ENCODE measurements at regions not wholly inside any gene's neighbourhood (a gene's known extent, or its start where the extent isn't known, plus 50 kb on each side); places are given as distances from the start of the nearest gene placed in this dataset.

DNA sequence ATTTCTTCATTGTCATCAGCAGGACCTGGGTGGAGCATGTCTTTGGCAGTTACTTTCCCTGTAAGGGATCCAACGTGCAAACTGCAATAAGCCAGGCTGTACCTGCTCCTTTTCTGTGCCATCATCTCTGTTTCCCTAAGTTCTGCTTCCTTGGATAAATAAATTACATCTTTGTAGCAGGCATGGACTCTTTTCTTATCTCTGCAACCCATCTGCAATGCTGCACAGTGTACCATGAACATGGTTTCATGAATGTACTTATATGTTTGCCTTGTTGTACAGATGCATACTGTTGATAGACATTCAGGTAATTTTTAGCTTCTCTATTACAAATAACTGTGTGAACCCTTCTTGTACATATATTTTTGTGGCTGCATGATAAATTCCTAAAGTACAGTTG is 616.7 kb upstream of the PIK3C3 start:
- DNase-seq, result no peak

DNA sequence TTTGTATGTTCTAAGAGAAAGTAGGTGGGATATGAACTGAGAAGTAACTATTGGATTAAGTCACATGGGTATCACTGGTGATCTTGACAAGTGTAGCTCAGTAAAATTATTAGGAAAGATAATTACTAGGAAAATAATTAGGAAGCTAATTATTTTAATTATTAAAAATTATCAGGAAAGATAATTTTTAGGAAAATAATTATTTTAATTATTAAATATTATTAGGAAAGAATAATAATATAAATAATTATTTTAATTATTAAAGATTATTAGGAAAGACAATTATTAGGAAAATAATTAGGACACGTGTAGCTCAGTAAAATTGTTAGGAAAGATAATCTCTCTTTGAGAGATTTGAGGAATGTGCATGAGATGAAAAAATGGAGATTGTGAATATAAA is 623.4 kb upstream of the PIK3C3 start:
- DNase-seq, result no peak

DNA sequence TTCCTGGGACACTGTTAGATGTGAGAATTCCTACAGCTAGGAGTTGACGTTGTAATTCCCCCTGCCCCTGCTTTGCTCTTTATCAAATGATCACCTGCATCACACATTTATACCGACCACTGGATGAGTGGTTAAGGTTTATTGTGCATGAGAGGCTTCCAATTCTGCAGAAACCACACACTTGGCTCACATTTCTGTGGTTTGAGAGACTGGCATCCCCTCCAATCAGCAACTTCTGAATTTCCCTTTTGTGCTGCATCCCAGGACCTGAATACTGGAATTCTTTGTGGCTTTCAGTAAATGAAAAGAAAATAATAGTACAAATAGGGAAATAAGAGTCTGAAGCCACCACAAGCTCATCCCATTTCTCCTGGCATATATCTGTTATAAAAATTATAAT is 628.7 kb upstream of the PIK3C3 start:
- no peak for DNase-seq

DNA sequence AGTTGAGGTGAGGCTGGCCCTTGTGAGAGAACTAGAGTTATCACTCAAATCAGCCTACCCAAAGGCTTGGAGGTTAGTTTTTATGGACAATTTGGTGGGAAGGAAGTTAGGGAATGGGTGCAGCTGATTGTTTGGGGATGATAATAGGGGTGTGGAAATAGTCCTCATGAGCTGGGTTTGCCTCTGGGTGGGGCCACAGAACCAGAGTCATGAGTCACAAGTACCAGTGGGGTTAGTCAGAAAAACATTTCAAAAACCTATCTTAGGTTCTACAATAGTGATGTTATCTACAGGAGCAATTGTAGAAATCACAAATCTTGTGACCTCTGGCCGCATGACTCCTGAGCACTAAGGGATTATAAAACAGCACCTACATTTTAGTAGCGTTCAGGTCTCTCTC is 630.1 kb upstream of the PIK3C3 start:
- no peak for DNase-seq

DNA sequence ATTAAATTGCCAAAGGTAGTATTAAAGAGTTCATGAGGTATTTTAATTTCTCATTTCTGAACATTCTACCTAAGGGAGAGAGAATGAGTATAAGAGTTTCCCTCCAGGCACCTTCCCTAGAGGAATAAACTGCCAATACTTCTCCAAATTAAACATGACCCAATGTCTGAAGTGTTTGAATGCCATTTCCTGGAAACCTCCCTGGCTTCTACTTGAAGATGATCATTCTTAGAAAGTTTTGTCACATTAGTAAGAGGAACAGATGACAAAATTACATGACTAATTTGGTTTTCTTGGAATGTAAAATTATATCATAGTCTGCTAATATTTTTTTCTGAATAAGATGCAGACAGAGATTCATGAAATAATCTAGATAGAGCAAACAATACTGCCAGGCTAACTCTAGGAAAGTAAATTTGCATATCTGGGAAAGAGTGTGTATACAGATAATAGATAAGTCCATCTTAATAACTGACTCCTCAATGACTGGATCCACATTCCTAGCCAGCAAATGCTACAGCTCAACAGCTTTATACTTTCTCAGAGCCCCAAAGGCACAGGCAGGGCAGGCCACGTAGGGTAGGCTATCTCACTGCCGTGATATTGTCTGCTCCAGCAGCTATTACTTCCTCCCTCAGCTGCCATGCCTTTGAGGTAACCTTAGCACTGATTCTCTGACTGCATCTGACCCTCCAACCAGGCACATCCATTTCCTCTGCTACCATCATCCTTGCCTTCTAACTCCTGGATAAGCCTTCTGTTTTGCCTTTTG is 630.8 kb upstream of the PIK3C3 start:
- DNase-seq, result no peak

DNA sequence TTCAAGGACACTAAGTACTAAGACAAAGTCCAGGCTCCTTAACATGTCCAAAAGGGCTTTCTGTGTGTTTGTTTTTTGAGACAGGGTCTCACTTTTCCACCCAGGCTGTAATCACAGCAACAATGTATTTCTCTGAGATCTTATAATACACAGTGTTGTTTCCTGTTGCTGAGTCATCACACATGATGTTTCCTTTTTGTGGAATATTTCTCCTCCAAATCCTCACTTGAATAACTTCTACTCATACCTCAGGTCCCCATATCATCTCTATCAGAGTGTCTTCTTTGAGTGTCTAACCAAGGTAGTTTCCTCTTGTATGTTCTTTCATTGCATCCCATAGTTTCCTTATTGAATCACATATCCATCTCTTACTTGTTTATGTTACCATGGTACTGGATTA is 632.0 kb upstream of the PIK3C3 start:
- no peak for DNase-seq

DNA sequence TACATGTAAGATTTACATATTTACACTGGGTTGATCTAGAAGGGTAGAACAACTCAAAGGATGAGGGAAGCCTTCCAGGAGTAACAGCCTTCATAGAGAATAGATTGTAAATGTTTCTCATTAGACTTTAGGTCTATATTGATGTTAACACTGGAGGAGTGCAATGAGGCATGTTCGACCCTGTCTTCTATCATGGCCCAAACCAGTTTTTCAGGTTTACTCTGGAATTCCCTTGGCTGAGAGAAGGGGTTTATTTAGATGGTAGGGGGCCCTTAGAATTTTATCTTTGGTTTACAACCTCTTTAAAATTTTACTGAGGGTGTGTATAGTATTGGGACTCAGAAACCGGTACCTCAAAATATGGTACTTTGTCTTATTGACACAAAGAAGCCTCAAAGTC is 634.9 kb upstream of the PIK3C3 start:
- DNase-seq, result no peak

DNA sequence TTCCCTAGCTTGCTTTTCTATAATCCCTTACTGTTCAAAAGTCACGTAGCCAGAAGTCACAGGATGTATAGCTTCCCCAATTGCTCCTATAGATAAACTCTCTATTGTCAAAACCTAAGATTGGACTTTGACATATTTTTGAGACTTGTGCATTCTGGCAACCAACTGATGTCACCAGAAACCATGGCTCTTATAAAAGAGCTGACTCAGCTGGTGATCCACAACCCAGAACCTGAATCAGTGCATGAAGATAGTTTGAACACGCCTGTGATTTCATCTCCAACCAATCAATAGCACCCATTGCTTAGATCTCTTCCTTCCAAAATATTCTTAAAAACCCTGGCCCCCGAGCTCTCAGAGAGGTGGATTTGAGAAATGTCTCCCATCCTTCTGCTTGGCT is 639.9 kb upstream of the PIK3C3 start:
- DNase-seq, result no peak

DNA sequence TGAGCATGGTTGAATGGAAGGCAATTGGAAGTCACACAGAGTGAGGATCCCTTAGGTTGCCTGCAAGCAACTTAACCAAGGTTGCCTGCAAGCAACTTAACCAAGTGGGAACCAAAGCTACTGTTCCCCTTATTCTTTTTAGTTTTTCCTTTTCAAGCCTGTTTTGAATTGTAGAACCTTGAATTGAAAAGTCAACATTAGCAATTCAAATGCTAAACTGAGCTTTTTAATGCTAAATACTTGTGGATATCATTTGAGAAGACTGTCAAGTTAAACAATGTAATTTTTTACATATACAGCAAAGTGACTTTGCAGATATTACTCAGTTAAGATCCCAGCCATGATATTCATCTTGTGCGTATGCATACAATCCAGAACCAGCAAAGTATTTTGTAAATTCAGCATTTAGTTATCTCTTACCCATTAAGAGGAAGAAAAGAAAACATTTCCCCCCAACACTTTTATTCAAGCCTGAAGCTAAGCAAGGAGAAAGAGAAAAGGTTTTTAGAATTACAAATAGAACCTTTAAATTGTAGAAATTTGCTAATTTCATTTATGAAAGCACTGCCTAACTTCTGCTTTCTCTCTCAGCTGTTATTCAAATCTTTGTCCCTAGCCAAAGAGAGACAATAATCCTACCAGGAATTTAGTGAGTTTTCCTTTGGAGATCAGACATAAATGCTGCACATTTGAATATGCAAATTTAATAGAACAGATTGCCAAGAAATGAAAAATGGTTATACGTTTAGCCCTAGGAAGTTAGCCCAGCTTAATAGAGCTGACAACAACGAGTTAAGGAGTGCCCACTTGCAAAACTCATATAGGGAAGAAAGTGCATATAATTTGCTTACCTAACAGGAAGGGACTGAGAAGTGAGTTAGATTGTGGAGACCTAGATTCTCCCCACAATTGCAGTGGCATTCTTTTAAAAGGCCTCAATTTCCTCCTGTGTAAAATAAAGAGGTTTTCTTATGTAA is 643.2 kb upstream of the PIK3C3 start:
- DNase-seq, result no peak

DNA sequence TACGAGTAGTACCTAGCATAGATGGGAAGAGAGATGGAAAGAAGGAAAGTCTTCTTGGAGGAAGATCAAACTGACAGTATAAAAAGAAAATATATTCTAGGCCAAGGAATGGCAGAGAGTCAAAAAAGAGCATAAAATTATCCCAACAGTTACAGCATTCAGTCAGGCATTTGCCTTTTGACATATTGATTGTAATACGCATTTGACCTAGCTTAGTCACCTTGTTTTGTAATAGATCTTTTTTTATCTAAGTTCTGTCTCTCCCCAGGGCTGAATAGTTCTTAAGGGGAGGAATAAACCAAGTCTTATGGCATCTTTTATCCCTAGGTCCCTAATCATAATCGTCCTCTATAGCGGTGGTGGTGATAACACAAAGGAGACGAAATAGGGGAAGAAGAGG is 657.3 kb upstream of the PIK3C3 start:
- no peak for DNase-seq

DNA sequence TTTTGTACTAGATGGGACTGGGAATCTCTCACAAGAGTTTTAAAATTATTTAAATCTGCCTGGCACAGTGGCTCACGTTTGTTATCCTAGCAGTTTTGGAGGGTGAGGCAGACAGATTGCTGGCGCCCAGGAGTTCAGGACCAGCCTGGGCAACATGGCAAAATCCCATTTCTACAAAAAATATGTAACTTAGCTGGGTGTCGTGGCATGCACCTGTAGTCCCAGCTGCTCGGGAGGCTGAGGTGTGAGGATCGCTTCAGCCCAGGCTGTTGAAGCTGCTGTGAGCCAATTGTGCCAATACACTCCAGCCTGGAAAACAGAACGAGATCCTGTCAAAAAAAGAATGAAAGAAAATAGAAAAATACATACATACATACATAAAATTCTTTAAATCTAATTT is 685.7 kb upstream of the PIK3C3 start:
- no peak for DNase-seq

DNA sequence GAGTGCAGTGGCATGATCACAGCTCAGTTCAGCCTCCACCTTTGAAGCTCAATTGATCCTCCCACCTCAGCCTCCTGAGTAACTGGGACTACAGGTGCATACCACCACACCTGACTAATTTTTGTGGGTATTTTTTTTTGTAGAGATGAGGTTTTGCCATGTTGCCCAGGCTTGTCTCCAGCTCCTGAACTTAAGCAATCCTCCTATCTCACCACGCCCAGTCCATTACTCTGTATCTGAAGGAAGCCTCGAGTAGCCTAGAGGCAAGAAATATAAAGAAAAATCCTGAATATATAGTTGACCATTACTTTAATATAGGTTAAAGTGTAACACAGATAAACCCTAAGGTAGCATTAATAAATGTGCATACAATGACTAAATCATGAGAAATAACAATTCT is 686.8 kb upstream of the PIK3C3 start:
- DNase-seq, result no peak

DNA sequence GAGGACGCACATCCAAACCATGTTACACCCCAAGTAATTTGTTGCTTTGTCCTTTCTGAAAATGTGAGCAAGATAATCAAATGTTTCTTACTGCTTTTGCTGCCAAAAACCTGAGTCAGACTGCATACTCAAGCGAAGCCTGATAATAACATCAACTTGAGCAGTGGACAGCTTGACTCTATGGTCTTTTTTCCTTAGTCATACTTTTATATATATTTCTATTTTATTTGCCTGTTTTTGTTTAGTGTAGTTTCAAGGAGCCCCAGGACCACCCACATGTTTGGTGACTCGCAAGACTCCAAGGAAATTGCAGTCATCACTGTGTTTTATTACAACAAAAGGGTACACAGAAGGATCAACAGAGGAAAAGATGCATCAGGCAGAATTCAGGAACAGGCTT is 688.4 kb upstream of the PIK3C3 start:
- no peak for DNase-seq

DNA sequence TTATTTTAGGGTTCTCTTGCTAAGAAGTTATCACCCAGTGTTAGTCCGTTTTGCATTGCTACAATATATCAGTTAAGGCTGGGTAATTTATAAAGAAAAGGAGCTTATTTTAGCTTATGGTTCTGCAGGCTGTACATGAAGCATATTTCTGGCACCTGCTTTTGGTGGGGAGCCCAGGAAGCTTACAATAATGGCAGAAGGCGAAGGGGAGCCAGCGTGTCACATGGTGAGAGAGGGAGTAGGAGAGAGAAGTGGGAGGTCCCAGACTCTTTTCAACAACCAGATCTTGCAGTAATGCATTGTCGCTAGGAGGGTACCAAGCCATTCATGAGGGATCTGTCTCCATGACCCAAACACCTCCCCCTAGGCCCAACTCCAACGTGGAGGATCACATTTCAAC is 688.8 kb upstream of the PIK3C3 start:
- no peak for DNase-seq

DNA sequence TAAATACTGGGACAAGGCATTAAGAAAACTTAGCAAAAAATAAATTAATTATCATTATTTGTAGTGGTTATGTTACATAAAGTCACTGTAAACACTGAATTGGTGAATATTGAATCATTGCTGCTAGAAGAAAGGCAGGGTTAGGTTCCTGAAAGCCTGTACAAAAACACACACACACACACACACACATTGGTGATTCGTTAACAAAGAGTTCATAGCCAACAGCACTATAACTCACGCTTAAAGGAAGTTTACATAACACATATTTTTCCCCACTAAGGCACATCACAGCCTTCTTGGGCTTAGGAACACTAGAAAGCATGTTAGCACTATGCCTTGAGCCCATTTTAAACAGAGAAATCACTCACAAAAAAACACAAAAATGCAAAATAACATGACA is 690.0 kb upstream of the PIK3C3 start:
- DNase-seq, result no peak

DNA sequence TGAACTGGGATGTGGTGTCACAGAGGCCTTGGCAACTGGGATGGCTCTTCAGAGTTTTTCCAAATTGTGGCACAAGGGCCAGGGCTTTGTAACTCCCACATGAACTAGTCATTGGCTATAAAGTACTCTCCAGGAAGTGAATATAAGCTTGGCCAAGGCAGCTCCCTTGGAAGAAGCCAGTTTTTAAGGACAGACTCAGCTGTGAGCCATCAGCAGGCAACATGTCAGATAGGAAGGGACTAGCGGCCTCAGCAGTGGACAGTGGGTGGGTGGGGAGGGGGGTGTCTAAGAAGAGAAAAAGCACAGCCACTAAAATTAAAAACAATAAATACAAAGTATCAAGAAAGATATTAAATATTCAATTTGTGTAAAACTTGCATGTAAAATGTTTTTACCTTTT is 691.1 kb upstream of the PIK3C3 start:
- no peak for DNase-seq

DNA sequence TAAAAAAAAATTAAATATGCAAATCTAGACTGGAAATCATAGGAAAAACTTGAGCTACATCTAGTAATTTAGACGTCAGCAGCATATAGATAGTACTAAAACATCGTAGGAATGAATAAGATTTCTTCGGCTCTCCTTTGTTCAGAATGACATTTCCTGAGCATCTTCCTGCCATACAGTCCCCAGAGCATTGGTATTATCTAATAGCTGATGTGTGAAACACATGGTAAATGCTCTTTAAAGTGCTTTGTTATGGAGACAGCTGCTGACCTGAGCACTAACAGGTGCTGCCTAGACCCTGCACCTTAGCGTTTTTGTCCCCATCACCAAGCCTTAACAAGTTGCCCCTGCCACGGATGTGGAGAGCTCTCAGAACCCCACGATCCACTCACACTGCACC is 692.3 kb upstream of the PIK3C3 start:
- DNase-seq, result no peak

DNA sequence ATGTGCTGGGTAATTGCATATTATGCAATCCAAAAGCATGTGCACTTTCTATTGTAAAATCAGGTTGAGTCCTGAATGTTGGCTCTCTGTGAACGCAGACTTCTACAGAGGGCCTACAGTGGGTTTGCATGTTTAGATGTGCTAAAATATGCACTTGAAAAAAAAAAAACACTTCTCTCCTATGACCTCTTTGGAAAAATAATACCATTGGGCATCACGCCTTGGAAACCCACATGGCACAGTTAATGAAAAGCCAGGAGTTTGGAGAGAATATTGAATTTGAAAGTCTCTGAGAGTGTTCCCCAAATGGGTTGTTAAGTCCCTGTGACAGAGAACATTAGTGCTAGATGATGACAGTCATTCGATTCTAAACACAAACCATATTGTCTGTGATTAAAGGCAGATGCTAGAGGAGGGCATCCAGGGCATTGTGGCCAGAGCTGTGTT is 710.4 kb upstream of the PIK3C3 start:
- DNase-seq, result no peak

DNA sequence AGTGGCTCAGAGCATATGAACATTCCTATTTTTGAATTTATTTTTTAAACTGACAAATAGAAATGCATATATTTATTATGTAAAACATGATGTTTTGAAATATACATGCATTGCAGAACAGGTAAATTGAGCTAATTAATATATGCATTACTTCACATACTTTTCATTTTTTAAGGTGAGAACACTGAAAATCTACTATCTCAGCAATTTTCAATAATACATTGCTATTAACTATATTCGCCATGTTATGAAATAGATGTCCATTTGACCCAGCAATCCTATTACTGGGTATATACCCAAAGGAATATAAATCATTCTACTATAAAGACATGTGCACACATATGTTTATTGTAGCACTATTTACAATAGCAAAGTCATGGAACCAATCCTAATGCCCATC is 717.7 kb upstream of the PIK3C3 start:
- DNase-seq, result no peak

DNA sequence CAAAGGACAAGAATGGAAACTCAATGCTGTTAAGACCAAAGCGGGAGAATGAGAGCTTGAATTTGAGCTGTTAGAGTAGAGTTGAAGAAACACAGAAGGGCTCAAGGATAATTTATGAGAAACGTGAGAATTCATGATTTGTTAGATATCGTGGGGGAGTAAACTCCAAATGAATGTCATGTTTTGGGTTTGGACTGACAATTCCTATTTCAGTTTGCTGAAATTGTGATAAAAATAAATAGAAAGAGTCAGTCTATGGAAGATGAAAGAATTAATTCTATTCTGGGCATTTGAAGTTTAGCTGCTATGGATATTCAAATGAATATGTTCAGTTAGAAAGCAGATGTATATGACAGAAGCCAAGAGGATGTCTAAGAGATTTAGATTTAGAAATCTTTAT is 723.4 kb upstream of the PIK3C3 start:
- DNase-seq, result no peak

DNA sequence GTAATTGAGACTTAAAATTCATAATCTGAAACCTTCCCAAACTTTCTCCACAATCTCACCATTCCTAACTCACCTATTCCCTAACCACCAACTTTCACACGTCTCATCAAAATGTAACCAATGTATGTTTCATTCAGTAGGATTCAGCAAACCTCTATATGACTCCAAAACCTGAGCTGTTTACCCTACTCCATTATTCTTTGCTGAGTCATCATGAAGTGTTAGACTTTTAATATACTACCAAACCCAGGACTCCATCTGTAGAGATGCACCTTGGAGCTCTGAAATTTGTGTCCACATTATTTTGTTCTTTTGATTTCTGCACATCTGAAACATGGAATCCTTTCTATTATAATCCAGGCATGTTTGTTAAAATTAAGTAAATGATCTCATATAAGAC is 727.0 kb upstream of the PIK3C3 start:
- DNase-seq, result no peak

DNA sequence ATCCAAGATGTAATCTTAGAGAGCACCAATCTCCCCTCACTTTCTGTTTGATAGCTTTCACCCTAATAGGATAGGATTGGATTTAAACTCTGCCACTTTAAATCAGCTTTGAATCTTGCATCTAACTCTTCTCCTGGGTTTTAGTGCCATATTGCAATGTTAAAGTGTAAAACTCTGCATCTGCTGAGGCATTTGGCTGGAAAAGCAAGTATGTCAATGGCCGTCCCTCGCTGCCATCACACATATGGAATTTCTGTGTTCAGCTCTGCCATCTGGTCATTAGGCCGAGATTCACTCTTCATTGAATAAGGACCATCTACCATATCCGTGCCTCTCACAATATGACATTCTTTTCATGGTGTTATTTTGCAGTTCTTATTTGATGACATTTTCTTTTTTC is 728.1 kb upstream of the PIK3C3 start:
- no peak for DNase-seq

DNA sequence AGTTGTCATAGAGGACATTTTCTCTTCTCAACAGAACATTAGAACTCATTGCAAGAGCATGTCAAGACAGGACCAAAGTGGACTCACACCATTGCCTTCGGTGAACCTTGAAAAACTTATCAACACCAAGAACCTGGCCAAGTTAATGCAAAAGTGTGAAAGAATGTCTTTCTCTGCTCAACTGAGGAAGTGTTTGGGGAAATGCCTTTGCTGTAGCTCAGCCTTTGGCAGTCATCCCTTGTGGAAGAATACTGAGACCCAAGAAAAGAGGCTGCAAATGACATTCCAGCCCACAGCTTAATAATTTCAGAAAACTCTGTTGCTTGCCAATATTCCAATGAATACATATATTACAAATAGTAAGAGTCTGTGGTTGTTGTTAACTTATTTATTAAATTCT is 728.8 kb upstream of the PIK3C3 start:
- DNase-seq, result no peak

DNA sequence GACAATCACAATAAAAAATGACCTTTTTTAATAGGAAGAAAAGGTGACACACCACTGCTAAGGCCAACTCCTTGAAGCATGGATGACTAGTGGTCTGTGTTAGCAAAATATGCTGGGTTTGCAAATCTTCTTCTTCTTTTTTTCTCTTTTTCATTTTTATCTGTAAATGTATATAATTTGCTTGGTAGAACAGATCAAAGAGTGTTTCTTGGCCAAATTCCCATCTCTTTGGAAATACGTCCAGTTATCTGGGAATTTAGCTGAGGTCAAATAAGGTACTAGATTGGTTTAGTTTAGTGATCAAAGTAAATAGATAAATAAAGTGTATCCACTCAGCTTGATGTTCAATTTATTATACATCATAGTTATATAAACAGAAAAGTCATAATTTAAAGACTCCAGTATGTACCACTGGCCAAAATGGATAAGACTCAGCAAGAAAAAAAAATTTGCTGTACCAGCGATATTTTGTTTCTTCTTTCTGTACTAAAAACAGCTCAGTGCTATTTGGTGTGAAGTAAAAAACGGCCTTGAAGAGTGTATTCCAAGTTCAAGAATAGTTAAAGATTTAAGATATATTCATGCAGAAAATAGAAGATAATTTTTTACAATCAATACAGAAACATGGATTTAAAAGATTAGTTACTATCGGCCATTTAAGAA is 738.6 kb upstream of the PIK3C3 start:
- no peak for DNase-seq

Data from CD4-positive, alpha-beta T cell treated with Interleukin-4 for 4 hours (primary cell).